HG02798 (cell line): ENCODE measurements at regions not wholly inside any gene's neighbourhood (a gene's known extent, or its start where the extent isn't known, plus 50 kb on each side); places are given as distances from the start of the nearest gene placed in this dataset.

Experiments
- ATAC-seq: cut with Tn5 transposase; IDR thresholded peaks from one replicate; pipeline ENCODE4 v1.9.1; 2021; ENCODE audit warnings: mild to moderate bottlenecking; ENCODE audit not compliant: unreplicated experiment, poor library complexity

DNA sequence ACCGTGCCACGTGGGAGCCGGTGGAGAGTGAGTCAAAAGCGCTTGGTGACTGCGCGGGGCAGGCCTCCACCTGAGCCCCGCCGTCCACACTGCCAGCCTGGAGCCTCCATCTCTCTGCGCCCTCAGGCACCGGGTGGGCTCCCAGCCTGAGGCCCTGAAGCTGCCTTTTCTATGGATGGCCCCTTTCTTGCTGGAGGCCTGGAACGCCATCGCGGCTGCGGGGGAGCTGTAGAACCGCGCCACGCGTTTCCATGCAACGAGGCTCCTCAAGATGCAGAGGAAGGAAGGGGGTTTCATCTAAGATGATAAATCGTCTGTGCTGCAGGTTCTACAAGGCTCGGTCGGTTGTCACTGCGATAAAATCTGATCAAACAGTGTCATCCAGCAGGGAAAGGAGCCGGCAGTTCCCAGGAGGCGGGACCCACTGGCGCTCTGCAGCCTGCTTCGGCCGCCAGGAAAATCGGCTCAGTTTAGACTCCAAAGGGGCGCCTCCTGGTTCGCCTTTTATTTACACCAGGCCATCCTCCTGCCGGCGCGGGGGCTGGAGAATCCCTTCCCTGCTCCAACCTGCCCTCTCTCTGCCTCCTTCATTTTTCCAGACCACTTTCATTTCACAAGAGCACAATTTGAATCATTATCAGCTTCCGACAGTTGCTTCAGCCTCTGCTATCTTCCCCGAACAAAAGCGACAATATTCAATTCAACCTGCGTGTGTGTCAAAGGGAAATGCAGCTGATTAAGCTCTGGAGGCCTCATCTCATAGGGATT, 624.4 kb downstream of the BRD1 start:
- ATAC-seq = no peak

DNA sequence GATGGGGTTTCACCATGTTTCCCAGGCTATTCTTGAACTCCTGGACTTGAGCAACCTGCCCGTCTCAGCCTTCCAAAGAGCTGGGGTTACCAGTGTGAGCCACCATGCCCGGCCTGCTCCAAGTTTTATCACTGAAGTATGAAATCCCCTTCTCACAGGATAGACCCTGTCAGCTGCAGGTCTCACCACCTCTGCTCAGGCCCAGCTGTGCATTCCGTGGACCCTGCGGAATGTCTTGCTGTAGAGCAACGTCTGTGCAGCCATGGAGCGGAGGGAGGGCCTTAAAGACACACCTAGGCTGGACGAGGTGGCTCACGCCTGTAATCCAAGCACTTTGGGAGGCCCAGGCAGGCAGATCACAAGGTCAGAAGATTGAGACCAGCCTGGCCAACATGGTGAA, 625.4 kb downstream of the BRD1 start:
- no peak for ATAC-seq

DNA sequence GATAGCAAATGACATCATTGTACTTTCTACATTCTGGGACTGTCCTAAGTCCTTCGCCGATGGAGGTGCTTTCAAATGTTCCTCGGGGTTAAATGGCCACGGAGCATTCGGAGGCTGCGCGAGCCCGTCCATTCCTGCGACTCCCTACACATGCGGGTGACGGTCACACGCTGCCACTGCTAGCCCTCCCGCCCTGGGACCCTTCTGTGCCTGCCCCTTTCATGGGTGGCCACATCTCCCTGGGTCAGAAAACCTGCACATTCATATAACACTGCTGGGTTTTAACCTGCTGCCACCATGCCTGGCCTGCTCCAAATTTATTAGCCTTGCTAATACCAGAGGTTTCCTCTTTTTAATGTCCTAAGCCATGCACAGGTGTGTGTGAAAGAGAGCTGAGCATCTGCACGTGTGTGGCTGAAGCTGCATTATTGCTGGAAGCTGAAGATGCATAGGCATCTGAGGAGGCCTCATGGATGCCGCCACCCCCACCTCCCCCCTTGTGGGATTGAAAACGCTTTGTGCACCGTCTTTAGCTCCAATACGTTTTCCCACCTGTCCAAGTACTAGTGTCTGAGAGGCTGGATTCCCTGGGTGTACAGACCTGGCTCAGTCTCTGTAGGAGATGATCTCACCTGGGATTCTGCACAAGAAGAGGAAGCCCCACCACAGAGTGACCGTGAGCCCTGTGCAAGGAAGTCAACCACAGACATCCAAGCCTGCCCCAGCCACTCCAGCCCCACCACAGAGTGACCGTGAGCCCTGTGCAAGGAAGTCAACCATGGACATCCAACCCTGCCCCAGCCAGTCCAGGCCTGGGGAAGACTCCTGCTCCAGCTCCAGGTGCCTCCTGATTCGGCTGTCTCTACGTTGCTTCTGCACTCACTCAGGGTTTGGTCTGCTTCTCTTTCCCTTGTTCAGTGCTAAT, 626.4 kb downstream of the BRD1 start:
- no peak for ATAC-seq

DNA sequence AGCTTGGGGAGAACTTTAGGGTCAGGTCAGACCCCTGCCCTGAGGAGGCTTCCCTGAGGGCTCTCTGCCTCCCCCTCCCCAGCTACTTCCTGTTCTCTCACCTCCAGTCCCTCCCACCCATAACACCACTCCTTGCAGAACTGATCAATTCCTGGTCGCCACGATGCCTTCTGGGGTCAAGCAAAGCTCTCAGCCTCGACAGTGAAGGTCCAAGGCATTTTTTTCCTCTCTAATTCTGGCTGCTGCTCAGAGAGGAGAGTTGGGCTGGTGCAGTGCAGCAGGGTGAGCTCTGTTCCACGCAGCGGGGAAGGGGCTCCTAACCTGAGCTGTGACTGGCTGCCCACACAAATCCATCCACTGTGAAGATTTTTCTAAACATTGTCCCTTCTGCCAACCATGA, 628.4 kb downstream of the BRD1 start:
- ATAC-seq = no peak

DNA sequence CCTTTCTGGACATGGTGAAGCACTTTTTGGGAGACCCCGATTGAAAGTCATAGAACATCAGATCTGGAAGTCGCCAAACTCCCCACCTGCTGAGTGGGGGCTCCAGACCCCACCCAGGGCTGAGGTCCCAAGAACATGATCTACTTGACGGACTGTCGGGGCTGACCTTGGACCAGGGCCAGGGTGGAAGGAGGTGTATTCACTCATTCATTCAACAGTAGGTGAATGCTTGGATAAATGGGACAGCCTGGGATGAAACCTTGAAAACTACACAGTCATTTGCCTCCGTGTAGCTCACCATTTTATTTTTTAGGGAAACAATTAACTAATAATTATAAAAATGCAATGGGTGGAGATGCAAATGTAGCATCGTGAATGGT, 629.0 kb downstream of the BRD1 start:
- ATAC-seq = no peak

DNA sequence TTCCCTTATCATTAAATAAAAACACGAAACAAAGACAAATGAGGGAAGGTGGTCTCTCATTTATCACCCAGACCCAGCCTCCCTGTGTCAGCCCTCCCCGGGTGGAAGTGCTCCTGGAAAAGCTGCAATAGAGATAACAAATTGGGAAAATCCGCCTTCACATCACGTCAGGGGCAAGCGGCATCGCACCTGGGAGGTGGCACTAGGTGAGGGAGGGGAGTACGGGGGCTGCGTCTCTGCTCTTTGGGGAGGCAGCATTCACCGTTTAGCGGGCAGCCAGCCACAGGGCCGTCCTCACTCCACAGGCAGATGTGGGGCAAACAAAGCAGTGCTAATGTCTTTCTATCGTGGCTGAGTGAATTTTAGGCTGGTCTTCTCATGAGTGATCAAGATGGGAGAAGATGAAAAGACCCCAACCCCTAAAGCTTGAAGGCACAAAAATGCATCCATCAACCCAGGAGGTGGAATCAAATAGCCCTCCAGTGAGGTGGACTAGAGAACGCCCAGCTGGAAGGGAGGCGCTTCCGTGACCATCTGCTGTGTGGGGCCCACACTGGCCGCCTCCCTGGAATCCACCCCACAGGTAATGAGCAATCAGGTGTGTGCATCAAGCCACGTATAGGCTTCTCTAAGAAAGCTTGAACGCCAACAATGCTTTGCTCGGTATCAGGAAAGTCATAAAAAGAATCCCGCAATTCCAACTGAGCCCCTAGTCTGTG, 629.5 kb downstream of the BRD1 start:
- ATAC-seq = no peak

DNA sequence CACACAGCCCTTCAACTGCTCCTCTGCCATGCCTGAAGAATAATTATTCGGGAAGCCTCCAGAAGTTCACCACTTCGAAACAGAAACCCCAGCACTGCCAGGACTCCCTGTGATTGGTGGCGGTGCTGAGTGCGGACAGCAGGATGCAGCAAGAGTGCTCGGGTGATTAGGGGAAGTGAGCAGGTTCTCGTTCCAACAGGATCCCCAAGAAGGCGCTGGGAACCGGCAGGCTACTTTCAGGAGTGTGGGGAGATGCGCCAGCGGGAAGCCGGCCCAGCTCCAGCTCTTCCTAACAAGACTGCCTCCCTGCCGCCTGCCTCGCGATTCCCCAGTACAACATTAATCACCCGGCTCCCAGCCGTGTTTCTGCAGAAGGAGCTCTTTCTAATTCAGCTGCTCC, 630.2 kb downstream of the BRD1 start:
- ATAC-seq = no peak

DNA sequence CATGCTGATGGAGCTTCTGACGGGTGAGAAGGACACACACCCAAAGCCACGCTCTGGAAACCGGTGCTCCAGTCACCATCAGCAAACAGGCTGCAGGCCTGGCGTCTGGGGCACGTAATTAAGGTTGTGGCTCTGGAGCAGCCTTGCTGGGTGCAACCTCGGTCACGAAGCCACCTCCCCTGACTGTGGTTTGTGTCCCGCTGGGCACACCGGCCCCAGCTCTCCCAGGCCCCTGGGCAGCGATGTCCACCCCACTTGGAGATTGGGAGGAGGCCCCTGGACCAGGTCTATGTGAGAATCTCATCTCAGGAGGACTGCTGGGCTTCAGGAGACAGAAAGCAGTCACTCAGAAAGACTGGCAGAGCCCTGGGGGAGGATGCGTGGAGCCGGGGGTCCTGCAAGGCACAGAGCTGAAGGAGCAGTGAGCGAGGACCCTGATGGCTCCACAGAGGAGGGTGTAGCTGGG, 631.6 kb downstream of the BRD1 start:
- no peak for ATAC-seq

DNA sequence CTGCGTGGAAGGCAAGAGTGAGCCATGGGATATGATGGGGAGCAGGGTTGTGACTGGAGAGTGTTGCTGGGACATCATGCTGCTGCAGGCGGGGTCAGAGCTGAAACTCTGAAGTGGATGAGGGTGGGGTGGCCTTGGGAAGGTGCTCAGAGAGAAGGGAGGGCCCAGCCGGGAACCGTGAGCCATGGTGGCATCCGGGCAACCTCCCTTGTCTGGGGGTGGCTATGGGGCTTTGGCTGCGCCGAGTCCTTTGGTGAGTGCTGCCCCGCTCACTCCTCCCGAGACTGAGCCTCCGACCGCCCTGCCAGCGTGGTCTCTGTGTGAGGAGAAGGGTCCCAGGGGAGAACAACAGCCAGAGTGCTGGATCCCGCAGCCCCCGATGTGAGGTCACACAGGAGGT, 632.0 kb downstream of the BRD1 start:
- no peak for ATAC-seq

DNA sequence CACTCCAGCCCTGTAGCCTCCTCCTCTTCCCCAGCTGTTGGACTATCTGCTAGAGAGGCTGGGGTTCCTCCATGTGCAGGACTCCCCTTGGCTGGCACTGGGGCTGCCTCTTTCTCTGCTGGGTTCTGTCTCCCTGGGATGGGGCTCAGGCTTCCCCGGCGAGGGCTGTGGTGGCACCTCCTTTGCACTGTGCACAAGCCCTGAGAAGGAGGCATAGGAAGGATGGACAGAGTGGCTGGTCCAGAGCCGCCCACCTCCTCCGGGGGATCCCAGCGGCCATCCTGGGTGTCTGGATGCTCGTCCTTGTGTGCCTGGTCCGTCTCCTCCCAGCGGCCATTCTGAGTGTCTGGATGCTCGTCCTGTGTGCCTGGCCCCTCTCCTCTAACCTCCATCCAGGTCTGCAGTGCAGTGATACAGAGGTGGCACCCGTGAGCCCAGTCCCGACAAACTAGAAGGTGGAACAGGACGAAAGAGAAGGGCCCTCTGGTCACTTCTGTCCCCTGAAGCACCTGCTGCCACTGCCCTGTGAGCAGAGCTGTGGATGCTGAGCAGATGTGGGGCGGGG, 633.7 kb downstream of the BRD1 start:
- ATAC-seq = no peak

DNA sequence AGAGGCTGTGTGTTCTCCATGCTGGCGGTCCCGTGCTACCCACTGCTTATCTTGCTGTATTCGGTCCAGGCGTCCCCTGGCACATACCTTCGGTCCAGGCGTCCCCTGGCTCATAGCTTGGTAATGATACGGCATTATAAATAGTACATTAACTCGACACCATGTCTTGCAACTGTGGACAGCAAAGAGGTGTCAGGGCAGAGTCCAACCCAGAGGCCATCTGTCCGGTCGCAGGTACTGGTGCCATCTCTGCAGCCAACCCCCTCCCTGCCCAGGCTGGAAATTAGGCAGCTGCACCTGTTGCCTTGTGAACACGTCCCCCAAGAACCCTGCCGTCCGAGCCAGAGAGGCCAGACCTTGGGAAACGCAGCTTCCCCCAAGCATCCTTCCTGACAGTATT, 634.3 kb downstream of the BRD1 start:
- ATAC-seq = no peak

DNA sequence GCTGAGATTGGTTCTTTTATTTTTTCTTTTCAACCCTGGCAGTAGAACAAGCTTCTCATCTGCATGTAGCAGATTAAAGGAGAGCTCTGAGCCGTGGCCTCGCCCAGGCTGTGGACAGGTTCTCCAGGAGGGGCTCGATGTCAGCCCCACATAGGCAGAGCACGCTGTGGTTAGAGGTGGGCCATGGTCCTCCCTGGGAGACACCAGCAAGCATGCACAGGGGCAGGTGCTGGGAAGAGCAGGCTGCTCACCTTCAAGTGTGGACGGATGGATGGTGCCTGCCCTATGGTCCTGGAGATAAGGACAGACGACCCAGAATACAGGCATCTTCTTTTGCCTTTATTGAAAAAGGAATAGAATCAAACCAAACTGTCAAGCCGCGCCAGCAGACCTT, 634.8 kb downstream of the BRD1 start:
- ATAC-seq = no peak

DNA sequence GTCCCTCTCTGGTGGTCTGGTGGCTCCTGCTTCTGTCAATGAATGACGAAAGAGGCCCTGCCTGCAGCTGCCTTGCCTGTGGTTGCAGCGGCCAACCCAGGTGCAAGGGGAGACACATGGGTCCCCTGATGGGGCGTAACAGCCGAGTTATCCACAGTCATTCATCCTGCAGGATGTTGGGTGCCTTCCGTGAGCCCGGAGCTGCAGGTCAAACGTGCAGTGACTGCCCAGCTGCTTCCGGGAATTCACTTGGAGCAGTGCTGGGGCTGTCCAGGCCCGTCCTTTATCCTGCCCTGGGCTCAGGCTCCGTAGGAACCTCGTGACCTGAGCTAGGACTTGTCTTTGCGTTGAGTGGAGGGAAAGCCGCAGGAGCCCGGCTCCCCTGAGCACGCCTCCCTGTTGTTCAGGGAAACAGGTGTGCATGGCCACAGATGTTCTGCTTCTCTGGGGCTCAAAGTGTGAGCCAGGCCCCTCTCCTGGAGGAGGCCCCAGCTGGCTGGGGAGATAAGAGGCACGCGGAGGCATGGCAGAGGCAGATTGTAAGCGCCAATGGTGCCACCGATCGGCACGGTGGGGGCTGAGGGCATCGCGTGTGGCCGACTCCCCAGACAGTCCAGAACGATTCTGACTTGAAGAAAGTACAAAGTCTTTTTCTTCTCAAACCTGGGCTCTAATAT, 635.4 kb downstream of the BRD1 start:
- ATAC-seq = no peak

DNA sequence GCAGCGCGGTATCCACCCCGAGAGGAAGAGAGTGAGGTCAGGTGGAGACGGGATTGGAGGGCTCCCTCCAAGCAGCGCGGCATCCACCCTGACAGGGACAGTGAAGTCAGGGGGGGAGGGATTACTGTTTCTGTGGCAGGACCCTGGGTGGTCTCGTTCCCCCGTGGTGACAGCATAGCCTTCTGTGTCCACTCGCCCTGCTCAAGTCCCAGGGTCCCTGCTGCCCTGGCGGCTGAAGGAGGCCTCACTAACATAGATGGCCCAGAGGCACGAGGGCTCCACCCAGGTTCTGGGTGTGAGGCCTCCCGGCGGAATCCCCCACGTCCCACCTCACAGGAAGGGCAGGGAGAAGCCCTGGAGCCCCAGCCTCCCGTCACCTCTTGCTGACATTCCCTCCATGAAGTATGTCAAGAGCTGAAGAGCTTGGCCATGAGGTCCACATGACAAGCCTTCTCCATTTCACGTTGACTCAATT, 636.1 kb downstream of the BRD1 start:
- ATAC-seq = no peak

DNA sequence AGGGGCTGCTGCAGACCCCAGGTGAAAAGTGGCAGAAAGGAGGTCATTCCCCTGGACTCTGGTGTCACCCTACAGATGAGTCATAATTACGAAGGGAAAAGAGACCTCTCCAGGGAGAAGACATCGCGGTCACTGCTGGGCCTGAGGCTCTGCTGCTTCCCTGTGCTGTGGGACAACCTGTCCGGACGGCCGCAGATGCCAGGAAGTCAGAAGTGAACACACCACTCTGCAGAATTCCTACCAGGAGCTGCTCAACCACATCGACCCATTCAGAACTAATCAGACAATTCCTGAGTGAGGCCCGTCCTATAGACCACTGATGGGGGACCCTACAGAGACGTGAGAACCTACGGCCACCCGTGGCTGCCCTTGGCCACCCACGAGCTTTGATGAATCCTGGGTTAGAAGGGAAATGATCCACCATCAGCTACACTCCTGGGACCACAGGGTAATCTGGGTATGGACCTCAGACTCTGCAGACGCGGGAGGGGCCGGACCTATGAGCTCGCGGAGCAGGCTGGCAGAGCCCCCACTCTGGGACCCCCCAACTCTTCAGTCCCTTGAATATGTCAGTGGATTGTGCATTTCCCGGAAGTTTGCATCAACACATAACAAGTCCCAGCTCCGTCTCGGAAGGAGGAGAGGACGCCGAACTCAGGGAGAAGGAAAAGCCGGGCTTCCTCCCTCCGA, 636.7 kb downstream of the BRD1 start:
- ATAC-seq = no peak

DNA sequence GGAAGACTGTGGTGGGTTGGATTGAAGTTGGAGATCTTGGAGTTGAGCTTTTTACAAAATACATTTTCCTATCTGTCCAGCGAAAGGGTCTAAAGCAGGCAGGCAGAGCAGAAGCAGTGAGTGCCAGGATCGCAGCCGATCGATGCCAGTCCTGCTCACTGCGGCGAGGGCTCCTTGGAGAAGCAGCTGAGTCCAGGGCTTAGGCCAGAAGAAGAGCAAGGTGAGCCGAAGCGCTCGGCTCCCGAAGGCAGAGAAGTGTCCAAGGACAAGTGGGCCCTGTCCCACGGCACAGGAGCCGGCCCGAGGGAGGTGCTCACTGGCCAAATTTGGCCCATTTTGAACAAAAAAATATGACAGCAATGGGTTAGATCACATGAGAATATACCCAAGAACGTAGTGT, 637.8 kb downstream of the BRD1 start:
- ATAC-seq = no peak

DNA sequence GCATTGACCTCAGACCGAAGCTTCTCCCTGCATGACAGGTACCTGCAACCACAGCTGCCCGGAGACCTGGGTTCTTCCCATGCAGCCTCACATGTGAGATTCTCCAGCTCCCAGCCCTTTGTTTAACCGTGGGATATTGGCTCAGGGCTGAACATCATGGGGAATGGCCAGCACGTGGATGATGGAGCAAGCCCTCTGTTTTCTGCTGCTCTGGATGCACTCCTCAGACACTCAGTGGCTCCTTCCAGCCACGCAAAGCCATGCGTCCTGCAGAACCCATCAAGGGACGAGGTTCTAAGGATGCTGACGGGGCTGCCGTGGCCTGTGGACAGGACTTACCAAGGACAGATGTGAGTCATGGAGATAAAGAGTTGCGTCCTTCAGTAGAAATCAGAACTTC, 639.1 kb downstream of the BRD1 start:
- no peak for ATAC-seq

DNA sequence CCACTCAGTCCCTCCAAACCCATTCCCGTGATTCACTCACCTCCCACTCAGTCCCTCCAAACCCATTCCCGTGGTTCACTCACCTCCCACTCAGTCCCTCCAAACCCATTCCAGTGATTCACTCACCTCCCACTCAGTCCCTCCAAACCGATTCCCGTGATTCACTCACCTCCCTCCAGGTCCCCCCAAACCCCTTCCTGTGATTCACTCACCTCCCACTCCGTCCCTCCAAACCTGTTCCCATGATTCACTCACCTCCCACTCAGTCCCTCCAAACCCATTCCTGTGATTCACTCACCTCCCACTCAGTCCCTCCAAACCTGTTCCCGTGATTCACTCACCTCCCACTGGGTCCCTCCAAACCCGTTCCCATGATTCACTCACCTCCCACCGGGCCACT, 639.6 kb downstream of the BRD1 start:
- ATAC-seq = no peak

DNA sequence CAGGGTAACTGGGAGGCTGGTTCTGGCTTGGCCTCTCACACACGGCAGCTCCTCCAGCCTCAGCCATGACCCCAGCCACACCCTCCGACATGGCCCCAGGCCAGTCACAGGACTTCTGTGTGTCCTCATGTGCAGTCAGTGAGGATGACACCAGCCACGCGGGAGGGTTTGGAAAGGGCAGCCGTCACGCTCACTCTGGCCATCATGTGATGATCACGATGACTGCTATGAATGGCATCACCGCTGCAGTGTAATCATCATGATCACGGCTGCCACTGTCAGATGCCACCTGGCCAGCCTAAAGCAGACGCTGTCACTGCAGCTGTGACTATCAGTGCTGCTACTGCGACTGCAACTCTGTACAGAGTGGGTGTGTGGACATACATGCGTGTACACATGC, 640.9 kb downstream of the BRD1 start:
- ATAC-seq = no peak
